ENCODE measurements at regions not wholly inside any gene's neighbourhood (a gene's known extent, or its start where the extent isn't known, plus 50 kb on each side); places are given as distances from the start of the nearest gene placed in this dataset.
"Not testable (repeated sequence)": the region's sequence is repeated elsewhere in the genome, so short reads cannot be mapped to it uniquely, and the experiment has no call there.

DNA sequence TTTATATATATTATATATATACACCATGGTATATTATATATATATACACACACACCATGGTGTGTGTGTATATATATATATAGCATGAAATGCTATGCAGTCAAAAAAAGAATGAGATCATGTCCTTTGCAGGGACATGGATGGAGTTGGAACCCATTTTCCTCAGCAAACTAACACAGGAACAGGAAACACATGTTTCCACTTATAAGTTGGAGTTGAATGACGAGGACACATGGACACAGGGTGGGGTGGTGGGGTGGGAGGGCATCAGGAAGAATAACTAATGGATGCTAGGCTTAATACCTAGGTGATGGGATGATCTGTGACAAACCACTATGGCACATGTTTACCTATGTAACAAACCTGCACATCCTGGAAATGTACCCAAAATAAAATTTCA is 293.6 kb upstream of the NDST3 start:
- Histone ChIP-seq H3K9ac (ENCODE audit: low read length) (no peak overlapping the region), H3K9me3 (ENCODE audit: low read length) (no peaks in the 10 kb centered on the region)

DNA sequence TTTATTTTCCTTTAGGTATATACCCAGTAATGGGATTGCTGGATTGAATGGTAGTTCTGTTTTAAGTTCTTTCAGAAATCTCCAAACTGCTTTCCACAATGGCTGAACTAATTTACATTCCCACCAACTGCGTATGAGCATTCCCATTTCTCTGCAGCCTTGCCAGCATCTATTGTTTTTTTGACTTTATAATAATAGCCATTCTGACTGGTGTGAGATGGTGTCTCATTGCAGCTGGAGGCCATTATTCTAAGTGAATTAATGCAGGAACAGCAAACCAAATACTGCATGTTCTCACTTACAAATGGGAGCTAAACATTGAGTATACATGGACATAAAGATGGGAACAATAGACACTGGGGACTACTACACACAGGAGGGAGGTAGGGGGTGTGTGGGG is 288.9 kb upstream of the NDST3 start:
- H3K9me2 ChIP-seq (ENCODE audit: insufficient read depth, low read length); H3K9me3 ChIP-seq (ENCODE audit: low read length); H4K20me1 ChIP-seq (ENCODE audit: insufficient read depth); H3K36me3 ChIP-seq (ENCODE audit: insufficient read depth, low read length); H3K79me2 ChIP-seq (replicated peaks; ENCODE audit: insufficient read depth, low read length); H3F3A ChIP-seq (ENCODE audit: insufficient read depth, low read length, poor library complexity, severe bottlenecking); H3K4me2 ChIP-seq (ENCODE audit: low read length); H2AFZ ChIP-seq (ENCODE audit: low read depth, low read length); H3K27ac ChIP-seq (ENCODE audit: low read length); H3K27me3 ChIP-seq (ENCODE audit: insufficient read depth, low read depth, low read length); H3K9ac ChIP-seq (ENCODE audit: low read length); H3K4me3 ChIP-seq (ENCODE audit: low read length): not testable (repeated sequence)

More for the DNA sequence above, 293.6 kb upstream of the NDST3 start:
- Histone ChIP-seq H3K4me3 (ENCODE audit: low read length) (no peak overlapping the region), H3K27me3 (ENCODE audit: insufficient read depth, low read depth, low read length) (no peaks in the 10 kb centered on the region), H3K4me2 (ENCODE audit: low read length) (no peak overlapping the region), H3K9me2 (ENCODE audit: insufficient read depth, low read length) (no peaks in the 10 kb centered on the region), H3F3A (ENCODE audit: insufficient read depth, low read length, poor library complexity, severe bottlenecking) (no peaks in the 10 kb centered on the region), H3K79me2 (replicated peaks; ENCODE audit: insufficient read depth, low read length) (no peaks in the 10 kb centered on the region), H2AFZ (ENCODE audit: low read depth, low read length) (no peak overlapping the region), H3K27ac (ENCODE audit: low read length) (no peak overlapping the region), H3K36me3 (ENCODE audit: insufficient read depth, low read length) (no peaks in the 10 kb centered on the region), H4K20me1 (ENCODE audit: insufficient read depth) (no peaks in the 10 kb centered on the region)
- TF ChIP-seq SMC3 (conservative IDR thresholded peaks at IDR 0.05; ENCODE audit: poor library complexity) (no peak), RAD21 (conservative IDR thresholded peaks at IDR 0.05) (no peak), EP300 (conservative IDR thresholded peaks at IDR 0.05; ENCODE audit: poor library complexity, severe bottlenecking) (no peak), POLR2AphosphoS5 (IDR thresholded peaks at IDR 0.05) (no peak), EZH2 (IDR thresholded peaks at IDR 0.05; ENCODE audit: borderline replicate concordance, insufficient read depth, low read length, poor library complexity, severe bottlenecking) (no peak)
- TF ChIP-seq, protein P1, sequence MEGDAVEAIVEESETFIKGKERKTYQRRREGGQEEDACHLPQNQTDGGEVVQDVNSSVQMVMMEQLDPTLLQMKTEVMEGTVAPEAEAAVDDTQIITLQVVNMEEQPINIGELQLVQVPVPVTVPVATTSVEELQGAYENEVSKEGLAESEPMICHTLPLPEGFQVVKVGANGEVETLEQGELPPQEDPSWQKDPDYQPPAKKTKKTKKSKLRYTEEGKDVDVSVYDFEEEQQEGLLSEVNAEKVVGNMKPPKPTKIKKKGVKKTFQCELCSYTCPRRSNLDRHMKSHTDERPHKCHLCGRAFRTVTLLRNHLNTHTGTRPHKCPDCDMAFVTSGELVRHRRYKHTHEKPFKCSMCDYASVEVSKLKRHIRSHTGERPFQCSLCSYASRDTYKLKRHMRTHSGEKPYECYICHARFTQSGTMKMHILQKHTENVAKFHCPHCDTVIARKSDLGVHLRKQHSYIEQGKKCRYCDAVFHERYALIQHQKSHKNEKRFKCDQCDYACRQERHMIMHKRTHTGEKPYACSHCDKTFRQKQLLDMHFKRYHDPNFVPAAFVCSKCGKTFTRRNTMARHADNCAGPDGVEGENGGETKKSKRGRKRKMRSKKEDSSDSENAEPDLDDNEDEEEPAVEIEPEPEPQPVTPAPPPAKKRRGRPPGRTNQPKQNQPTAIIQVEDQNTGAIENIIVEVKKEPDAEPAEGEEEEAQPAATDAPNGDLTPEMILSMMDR (IDR thresholded peaks at IDR 0.05; ENCODE audit: poor library complexity, severe bottlenecking), result no peak

DNA sequence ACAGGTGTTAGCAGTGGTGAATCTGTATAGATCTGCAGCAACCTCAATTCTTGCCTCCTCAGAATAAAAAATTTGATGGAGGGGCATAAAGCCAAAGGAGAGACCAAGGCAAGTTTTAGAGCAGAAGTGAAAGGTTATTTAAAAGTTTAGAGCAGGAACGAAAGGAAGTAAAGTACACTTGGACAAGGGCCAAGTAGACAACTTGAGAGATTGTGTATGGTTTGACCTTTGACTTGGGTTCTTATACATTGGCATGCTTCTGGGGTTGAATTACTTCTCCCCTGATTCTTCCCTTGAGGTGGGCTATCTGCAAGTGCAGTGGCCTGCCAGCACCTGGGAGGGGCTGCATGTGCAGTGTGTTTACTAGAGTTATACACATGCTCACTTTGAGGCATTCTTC is 278.8 kb upstream of the NDST3 start:
- Histone ChIP-seq H3K79me2 (replicated peaks; ENCODE audit: insufficient read depth, low read length) (no peaks in the 10 kb centered on the region), H3K9me2 (ENCODE audit: insufficient read depth, low read length) (no peaks in the 10 kb centered on the region), H3K27me3 (ENCODE audit: insufficient read depth, low read depth, low read length) (no peaks in the 10 kb centered on the region), H3K9me3 (ENCODE audit: low read length) (no peaks in the 10 kb centered on the region), H3K4me3 (ENCODE audit: low read length) (no peak overlapping the region), H4K20me1 (ENCODE audit: insufficient read depth) (no peaks in the 10 kb centered on the region), H2AFZ (ENCODE audit: low read depth, low read length) (no peak overlapping the region), H3K27ac (ENCODE audit: low read length) (no peak overlapping the region), H3F3A (ENCODE audit: insufficient read depth, low read length, poor library complexity, severe bottlenecking) (no peaks in the 10 kb centered on the region), H3K36me3 (ENCODE audit: insufficient read depth, low read length) (no peaks in the 10 kb centered on the region), H3K4me2 (ENCODE audit: low read length) (no peak overlapping the region), H3K9ac (ENCODE audit: low read length) (no peak overlapping the region)
- no peak for TF ChIP-seq MXI1 (conservative IDR thresholded peaks at IDR 0.05; ENCODE audit: poor library complexity, severe bottlenecking)
- no peak for TF ChIP-seq EZH2 (IDR thresholded peaks at IDR 0.05; ENCODE audit: borderline replicate concordance, insufficient read depth, low read length, poor library complexity, severe bottlenecking)
- TF ChIP-seq POLR2AphosphoS5 (IDR thresholded peaks at IDR 0.05), result no peak
- no peak for TF ChIP-seq SMC3 (conservative IDR thresholded peaks at IDR 0.05; ENCODE audit: poor library complexity)
- TF ChIP-seq, protein P2, sequence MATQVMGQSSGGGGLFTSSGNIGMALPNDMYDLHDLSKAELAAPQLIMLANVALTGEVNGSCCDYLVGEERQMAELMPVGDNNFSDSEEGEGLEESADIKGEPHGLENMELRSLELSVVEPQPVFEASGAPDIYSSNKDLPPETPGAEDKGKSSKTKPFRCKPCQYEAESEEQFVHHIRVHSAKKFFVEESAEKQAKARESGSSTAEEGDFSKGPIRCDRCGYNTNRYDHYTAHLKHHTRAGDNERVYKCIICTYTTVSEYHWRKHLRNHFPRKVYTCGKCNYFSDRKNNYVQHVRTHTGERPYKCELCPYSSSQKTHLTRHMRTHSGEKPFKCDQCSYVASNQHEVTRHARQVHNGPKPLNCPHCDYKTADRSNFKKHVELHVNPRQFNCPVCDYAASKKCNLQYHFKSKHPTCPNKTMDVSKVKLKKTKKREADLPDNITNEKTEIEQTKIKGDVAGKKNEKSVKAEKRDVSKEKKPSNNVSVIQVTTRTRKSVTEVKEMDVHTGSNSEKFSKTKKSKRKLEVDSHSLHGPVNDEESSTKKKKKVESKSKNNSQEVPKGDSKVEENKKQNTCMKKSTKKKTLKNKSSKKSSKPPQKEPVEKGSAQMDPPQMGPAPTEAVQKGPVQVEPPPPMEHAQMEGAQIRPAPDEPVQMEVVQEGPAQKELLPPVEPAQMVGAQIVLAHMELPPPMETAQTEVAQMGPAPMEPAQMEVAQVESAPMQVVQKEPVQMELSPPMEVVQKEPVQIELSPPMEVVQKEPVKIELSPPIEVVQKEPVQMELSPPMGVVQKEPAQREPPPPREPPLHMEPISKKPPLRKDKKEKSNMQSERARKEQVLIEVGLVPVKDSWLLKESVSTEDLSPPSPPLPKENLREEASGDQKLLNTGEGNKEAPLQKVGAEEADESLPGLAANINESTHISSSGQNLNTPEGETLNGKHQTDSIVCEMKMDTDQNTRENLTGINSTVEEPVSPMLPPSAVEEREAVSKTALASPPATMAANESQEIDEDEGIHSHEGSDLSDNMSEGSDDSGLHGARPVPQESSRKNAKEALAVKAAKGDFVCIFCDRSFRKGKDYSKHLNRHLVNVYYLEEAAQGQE (IDR thresholded peaks at IDR 0.05; ENCODE audit: borderline replicate concordance), result no peak
- TF ChIP-seq EP300 (conservative IDR thresholded peaks at IDR 0.05; ENCODE audit: poor library complexity, severe bottlenecking), result no peak
- no peak for TF ChIP-seq RAD21 (conservative IDR thresholded peaks at IDR 0.05)
- TF ChIP-seq TAF1 (IDR thresholded peaks at IDR 0.05; ENCODE audit: low read depth), result no peak
- TF ChIP-seq, protein P1 (IDR thresholded peaks at IDR 0.05; ENCODE audit: poor library complexity, severe bottlenecking), result no peak
